ENCODE measurements at regions not wholly inside any gene's neighbourhood (a gene's known extent, or its start where the extent isn't known, plus 50 kb on each side); places are given as distances from the start of the nearest gene placed in this dataset.

DNA sequence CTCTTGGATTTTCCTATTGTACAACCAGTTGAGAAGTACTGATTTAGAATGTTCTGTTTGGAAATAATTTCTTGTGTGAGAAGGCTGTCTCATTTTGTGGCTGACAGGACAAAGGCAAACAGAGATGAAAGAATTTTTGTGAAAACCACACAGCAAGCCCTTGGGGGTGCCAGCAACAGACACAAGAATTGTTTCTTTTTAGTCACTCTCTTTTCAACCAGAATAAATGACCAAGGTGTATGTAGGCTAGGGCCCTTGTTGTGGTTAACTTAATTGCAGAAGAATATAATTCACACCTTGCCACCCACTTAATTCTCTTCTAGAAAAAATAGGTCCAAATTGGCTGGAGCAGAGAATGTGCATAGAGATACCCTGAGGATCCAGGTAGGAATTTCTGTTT lies 329.4 kb upstream of the TBC1D5 start:
- no peak overlapping the region for H3K4me3 ChIP-seq
- no peaks in the 10 kb centered on the region for H3K9me3 ChIP-seq
- intact Hi-C loops (cut with DNase I) = no loop called here
- ATAC-seq (no peak), DNase-seq (no peak)
- H3K36me3 ChIP-seq (replicated peaks in 1 of 2; ENCODE audit: insufficient read depth in 1 of 2, low read depth in 2 of 2) = no peaks in the 10 kb centered on the region
- no peaks in the 10 kb centered on the region for H3K27me3 ChIP-seq
- TF ChIP-seq, protein P1, sequence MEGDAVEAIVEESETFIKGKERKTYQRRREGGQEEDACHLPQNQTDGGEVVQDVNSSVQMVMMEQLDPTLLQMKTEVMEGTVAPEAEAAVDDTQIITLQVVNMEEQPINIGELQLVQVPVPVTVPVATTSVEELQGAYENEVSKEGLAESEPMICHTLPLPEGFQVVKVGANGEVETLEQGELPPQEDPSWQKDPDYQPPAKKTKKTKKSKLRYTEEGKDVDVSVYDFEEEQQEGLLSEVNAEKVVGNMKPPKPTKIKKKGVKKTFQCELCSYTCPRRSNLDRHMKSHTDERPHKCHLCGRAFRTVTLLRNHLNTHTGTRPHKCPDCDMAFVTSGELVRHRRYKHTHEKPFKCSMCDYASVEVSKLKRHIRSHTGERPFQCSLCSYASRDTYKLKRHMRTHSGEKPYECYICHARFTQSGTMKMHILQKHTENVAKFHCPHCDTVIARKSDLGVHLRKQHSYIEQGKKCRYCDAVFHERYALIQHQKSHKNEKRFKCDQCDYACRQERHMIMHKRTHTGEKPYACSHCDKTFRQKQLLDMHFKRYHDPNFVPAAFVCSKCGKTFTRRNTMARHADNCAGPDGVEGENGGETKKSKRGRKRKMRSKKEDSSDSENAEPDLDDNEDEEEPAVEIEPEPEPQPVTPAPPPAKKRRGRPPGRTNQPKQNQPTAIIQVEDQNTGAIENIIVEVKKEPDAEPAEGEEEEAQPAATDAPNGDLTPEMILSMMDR (IDR thresholded peaks at IDR 0.05) = no peak
- no peak for TF ChIP-seq POLR2A (IDR thresholded peaks at IDR 0.05)
- no peak overlapping the region for H3K27ac ChIP-seq
- no peaks in the 10 kb centered on the region for H3K4me1 ChIP-seq

DNA sequence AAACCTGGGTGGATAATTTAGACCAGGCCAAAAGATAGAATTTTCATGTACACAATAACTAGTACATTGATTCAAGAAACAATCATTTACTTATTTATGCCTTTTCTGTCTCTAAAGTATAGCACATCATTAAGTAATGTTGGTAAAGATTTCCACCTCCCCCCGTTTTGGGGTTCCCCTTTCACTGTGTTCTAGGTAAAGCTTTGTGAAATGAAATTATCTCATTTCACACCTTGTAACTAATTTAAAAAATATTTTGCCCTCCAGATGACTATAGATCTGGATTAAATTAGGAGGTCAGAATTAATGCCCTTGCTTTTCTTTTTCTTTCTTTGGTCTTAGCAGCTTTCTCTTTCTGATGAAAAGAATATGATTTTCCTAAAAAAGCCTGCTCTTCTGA lies 328.5 kb upstream of the TBC1D5 start:
- no peak for ATAC-seq
- Histone ChIP-seq H3K36me3 (replicated peaks in 1 of 2; ENCODE audit: insufficient read depth in 1 of 2, low read depth in 2 of 2) (no peaks in the 10 kb centered on the region), H3K4me1 (no peaks in the 10 kb centered on the region), H3K27me3 (no peaks in the 10 kb centered on the region), H3K4me3 (no peak overlapping the region), H3K27ac (no peak overlapping the region), H3K9me3 (no peaks in the 10 kb centered on the region)
- WGBS, 2 donors = 48 to 77% methylated on average over 1 of the region's 1 CpG
- TF ChIP-seq, protein P1 (IDR thresholded peaks at IDR 0.05) = no peak
- no peak for TF ChIP-seq POLR2A (IDR thresholded peaks at IDR 0.05)
- DNase-seq = no peak
- intact Hi-C loops (cut with DNase I) = no loop called here

DNA sequence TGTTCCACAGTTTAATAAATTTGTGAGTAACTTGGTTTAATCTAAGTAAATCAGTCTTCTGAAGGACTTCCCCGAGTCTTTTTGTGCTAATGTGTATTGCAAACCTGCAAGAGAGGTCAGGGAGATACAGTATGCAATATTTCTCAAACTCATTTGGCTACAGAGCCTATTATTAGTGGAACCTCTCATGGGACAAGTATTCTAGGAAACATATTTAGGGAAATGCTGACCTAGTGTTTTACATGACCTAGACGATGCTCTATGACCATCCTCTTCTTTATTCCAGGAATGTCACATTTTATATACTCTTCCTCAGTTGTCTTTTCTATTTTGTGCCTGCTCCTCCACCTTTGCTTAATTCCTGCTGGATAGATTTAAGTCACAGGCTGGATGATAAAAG lies 327.8 kb upstream of the TBC1D5 start:
- Histone ChIP-seq H3K27ac (no peak overlapping the region), H3K4me1 (no peaks in the 10 kb centered on the region), H3K9me3 (no peaks in the 10 kb centered on the region), H3K4me3 (no peak overlapping the region), H3K27me3 (no peaks in the 10 kb centered on the region), H3K36me3 (replicated peaks in 1 of 2; ENCODE audit: insufficient read depth in 1 of 2, low read depth in 2 of 2) (no peaks in the 10 kb centered on the region)
- ATAC-seq = no peak
- 70 to 82% methylated on average over 2 of the region's 2 CpGs for WGBS, 2 donors
- TF ChIP-seq, protein P1 (IDR thresholded peaks at IDR 0.05) = no peak
- TF ChIP-seq POLR2A (IDR thresholded peaks at IDR 0.05) = no peak
- no peak for DNase-seq
- intact Hi-C loops (cut with DNase I) = no loop called here

DNA sequence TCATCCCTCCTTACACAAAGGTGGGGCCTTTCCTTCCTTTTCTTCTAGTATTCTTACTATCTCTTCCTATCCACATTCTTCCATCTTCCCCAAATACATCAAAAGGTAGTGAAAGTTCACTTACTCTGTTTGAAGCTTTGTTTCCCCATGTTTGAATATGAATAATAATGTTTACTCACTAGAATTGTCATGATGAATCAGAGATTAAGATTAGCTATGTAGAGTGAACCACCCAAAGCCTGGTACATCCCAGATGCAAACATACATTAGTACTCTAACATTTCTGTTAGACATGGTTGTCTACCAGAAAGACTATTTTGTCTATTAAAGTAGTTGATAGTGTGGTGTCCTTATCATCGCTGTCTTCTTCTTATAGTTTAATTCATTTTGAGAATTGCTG lies 327.1 kb upstream of the TBC1D5 start:
- ATAC-seq (no peak), DNase-seq (no peak)
- Histone ChIP-seq H3K9me3 (no peaks in the 10 kb centered on the region), H3K36me3 (replicated peaks in 1 of 2; ENCODE audit: insufficient read depth in 1 of 2, low read depth in 2 of 2) (no peaks in the 10 kb centered on the region), H3K27me3 (no peaks in the 10 kb centered on the region), H3K4me1 (no peaks in the 10 kb centered on the region), H3K4me3 (no peak overlapping the region), H3K27ac (no peak overlapping the region)
- 97% methylated on average over 1 of the region's 1 CpG for WGBS, 2 donors
- intact Hi-C loops (cut with DNase I) = no loop called here
- TF ChIP-seq POLR2A (IDR thresholded peaks at IDR 0.05) = no peak
- TF ChIP-seq, protein P1 (IDR thresholded peaks at IDR 0.05) = no peak

DNA sequence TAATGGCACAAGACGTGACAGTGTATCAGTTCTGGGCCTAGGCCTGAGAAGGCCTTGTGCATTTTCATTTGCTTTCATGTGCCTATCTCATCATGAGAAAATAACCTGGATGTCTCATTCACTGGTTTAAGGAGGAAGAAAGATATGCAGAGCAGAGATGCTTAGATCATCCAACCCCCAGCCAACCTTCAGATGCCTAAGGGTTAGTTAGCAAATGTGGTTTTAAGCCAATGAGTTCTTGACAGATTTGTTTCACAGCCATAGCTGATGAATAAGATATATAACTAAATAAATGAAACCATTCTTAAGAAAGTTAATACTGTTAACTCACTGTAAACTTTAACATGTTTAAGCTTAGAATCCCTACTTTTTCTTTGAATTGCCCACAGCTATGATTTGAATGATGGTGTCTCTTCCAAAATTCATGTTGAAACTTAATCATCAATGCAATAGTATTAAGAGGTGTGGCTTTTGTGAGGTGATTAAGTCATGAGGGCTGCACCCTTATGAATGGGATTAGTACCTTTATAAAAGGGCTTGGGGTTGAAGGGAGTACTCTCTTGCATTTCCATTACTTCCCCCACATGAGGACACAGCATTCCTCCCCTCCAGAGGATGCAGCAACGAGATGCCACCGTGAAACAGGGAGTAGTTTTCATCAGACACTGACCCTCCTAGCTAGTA lies 324.6 kb upstream of the TBC1D5 start:
- no peak overlapping the region for H3K27ac ChIP-seq
- H3K9me3 ChIP-seq = no peaks in the 10 kb centered on the region
- H3K4me3 ChIP-seq = no peak overlapping the region
- H3K4me1 ChIP-seq = no peaks in the 10 kb centered on the region
- ATAC-seq = no peak
- no peaks in the 10 kb centered on the region for H3K27me3 ChIP-seq
- WGBS, 2 donors = 90 to 96% methylated on average over 3 of the region's 3 CpGs
- TF ChIP-seq, protein P1 (IDR thresholded peaks at IDR 0.05) = no peak
- no peak for TF ChIP-seq POLR2A (IDR thresholded peaks at IDR 0.05)
- intact Hi-C loops (cut with DNase I) = no loop called here
- H3K36me3 ChIP-seq (replicated peaks in 1 of 2; ENCODE audit: insufficient read depth in 1 of 2, low read depth in 2 of 2) = no peaks in the 10 kb centered on the region
- no peak for DNase-seq
